HG03135 (cell line): ENCODE measurements at regions not wholly inside any gene's neighbourhood (a gene's known extent, or its start where the extent isn't known, plus 50 kb on each side); places are given as distances from the start of the nearest gene placed in this dataset.

Experiments used
- ATAC-seq: cut with Tn5 transposase; IDR thresholded peaks from one replicate; pipeline ENCODE4 v1.9.1; 2021; ENCODE audit warnings: mild to moderate bottlenecking, moderate library complexity; ENCODE audit not compliant: unreplicated experiment

GRCh38 chr3:67286586-67286985 lies 288.5 kb downstream of the KBTBD8 start:
- ATAC-seq = no peak

DNA sequence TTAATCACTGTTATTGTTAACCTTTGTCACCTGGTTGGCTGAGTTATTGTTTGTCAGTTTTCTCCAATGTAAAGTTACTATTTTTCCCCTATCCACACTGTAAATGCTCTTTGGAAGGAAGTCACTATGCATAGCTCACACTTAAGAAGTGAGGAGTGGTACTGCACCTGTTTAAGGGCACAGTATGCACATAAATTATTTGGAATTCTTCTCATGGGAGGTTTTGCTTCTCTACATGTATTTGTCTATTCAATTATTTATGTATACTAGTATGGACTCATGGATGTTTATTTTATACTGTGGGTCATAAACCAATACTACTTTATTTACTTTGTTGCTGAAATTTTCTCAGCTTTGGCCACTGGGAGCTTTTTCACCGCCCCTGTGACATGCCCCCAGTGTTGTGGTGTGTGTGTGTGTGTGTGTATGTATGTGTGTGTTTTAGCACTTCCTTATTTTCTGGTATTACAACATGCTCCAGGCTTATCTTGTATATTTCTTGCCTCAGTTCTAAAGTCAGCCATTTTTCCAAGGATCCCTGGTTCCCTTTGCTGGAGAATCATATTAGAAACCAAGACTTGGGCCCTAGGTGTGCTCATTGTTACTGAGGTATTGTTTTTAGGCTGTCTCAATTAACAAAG lies 290.5 kb downstream of the KBTBD8 start:
- no peak for ATAC-seq

DNA sequence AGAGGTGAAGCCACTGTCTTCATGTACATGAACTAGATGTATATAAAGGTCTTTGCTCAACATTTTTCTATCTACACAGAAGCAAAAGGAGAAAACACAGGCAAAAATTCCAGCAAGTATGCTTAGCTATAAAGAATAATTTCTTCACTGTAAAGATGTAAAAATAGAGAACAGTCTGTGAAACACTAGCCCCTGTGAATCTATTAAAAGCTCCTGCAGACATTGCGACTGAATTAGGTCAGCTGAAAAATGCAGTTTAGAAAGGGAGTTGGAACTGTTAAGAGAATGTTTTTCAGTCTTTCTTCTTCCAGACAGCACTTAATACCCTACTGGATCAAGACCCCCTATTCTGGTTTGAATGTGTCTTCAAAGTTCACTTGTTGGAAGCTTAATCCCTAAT lies 291.5 kb downstream of the KBTBD8 start:
- no peak for ATAC-seq

GRCh38 chr3:67290438-67290837 lies 292.3 kb downstream of the KBTBD8 start:
- no peak for ATAC-seq

DNA sequence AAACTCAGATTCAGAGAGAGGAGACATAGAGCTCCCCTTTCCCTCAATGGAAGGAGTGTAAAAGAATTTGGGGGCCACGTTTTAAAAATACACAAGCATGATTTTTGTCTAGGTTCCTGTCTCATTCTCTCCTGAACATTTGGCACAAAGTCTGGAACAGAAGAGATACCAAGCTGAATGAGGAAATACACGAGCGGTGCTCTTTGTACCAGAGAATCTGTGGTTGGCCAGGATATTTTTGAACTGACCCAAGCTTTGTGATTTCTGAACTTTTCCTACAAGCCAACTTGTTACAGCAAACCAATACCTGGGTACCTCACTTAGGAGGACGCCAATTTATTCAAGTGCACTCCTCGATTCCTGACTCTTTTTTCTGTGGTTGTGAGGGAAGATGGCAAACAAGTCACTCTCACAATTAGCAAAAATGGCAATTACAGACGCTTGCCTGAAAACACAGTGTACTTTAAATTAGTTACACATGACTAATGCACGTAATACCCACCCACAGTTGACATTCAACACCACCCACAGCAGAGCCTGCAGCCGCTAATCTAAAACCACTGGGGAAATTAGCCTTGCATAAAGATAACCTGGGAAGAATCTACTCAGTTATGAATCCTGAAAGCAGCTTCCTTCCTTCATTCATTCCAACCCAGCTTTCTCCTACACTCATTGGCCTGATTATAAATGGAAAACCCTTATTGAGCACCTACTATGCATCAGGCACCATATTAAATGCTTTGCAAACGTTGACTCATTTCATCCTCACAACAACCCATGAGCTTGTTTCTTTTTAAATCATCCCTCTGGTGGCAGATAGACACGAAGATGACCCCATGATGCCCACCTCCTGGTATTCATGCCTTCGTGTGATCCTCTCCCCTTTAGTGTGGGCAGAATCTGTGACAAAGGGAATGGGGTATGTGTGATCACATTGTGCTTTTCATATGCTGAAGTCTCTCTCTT lies 293.5 kb downstream of the KBTBD8 start:
- ATAC-seq = no peak

DNA sequence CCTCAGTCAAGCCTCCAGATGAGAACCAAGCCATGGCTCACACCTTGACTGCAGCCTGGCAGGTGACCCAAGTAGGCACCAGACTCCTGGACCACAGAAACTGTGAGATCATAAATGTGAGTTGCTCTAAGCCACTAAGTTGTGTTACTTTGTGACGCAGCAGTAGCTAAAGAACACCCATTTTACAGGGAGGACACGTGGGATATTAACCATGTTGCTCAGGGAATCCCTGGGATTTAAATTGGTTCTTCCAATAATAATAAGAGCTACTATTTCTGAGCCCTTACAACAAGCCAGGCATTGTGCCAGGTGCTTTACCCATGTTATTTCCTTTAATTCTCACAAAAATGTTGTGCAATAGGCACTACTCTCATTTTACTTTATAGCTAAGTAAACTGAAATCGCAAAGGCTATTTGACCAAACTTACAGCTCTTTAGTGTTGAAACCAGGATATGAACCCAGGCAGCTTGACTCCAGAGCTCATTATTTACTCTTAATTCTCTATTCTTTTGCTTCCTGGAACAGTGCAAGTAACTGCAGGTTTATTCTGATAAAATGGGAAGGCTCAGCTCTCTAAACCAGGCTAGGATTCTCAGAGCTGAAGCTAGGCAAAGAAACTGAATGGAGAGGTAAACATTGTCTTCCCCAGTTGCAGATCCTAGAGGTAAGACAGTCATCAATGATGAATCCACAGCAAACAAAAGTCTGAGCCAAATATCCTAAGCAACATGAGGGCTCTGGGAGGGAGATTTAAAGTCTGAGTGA lies 294.4 kb downstream of the KBTBD8 start:
- ATAC-seq = no peak

- ATAC-seq = no peak
Observed at GRCh38 chr3:67294341-67294740, 296.2 kb downstream of the KBTBD8 start.

DNA sequence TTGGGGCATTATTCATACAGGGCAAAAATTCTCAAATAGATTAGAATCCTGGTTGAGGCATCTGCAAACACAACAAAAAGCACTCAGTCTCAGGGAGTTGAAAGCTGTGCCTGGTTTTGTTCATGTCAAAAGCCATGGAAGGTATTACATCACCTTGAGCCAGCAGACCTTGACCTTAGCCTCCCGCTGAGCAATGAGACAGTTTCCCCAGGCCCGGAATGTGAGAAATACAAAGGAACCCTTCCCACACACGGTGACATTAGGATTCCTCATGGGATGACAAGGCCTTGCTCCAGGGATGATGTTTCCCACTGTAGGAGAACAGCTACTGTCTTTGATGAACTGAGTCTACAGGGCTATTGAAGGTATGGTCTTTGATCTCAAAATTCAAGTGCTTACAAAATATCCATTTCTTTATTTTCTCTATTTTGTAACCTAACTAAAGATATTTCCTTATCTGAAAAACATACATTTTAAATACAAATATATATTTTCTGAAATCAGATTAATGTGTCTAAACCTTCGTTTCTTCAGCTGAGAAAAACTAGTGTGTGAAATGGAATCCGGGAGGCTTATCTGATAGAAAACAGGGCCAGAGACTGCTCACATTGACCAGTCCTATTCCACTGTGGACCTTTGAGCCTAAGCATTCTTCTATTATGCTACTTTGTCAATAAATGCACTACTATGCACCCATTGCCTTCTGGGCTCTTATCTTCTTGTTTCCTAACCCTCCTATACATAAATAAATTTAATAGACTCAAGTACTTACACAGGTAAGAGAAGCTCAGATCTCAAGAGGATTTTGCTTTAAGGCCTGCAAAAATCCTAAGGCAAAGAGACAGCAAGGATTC lies 298.2 kb downstream of the KBTBD8 start:
- ATAC-seq = no peak

DNA sequence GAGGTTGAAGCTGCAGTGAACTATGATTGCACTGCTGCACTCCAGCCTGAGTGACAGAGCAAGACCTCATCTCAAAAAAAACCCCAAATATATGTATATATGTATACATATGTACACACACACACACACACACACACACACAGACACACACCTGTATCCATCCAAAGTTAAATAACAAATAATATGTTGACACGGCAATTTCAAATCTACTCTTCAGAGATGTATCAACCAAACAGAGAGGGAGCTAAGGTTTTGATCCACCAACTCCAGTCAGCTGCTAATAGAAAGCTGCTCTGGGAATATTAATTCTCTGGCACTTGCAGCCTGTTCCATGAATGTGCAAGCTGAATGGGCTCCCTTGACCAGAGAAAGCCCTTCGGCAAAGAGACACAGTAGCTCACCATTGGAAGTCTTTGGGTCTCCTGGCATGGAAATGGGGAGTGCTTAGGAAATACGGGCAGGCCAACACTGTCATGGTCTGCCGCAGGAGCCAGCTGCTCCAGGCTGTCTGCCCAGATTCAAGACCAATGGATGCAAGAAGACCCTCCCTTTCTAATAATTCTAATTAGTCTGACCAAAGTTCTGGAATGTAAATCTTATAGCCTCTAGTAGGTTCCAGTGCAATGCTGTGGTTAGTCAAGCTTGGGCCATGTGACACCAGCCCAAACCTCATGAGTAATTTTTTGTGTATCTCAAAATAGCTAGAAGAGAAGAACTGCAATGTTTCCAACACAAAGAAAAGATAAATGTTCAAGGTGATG lies 299.8 kb downstream of the KBTBD8 start:
- ATAC-seq = no peak

DNA sequence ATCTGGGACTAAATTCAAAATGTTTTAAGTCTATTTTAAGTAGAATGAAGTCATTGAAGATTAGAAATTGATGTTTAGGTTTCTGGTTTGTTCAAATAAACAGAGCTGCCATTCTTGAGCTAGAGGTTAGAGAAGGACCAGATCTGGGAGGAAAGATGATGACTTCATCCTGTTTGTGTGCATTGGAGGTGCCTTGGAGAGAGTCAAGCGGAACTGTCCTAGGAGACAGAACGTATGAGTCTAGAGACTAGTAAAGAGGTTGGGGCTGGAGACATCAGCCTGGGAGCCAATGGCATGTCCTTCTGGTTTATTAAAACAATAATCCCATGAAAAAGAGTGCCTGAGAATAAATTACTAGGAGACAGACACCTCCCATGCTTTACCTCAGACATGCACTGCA lies 303.4 kb downstream of the KBTBD8 start:
- no peak for ATAC-seq

GRCh38 chr3:67302489-67302888 lies 304.4 kb downstream of the KBTBD8 start:
- ATAC-seq = no peak

DNA sequence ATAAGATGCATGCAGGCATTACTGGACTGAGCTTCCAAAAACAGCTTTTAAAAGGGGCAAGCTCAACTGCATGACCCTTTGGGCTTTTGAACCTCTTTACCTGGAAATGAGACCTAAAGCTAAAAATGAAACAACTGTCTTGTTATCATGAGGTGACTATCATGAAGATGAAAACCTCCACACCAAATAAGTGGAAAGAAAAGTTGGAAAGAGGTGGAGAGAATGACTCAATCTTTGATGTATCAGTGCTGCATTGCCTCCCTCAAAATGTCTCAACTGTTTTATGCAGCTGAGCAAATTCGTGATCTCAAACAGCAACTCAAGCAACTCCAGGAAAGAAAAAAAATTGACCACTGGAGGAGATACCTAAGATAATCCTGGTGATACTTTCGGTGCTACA lies 307.1 kb downstream of the KBTBD8 start:
- ATAC-seq = no peak

DNA sequence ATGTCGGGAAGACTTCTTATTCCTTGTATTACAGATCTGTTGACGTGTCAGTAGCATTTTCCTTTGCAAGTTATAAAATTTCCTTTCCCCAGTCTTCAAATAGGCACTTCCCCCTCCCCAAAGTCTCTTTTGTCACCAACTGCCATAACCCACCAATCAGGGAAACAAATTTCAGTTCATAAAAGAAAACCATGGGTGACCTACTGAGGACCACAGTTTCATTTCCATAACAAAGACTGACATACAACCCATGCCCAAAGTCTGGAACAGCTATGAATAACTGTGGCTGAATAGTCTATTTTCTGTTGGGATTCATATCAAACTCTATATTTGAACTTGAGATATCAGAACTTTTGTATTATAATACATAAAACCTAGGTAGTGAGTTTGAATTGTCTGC lies 307.8 kb downstream of the KBTBD8 start:
- no peak for ATAC-seq

GRCh38 chr3:67311440-67311839 lies 313.3 kb downstream of the KBTBD8 start:
- no peak for ATAC-seq

GRCh38 chr3:67312155-67312554 lies 314.0 kb downstream of the KBTBD8 start:
- no peak for ATAC-seq

- no peak for ATAC-seq
Observed at GRCh38 chr3:67318162-67318561, 320.1 kb downstream of the KBTBD8 start.

GRCh38 chr3:67324554-67324953 lies 326.4 kb downstream of the KBTBD8 start:
- ATAC-seq = no peak
